ENCODE measurements at regions not wholly inside any gene's neighbourhood (a gene's known extent, or its start where the extent isn't known, plus 50 kb on each side); places are given as distances from the start of the nearest gene placed in this dataset.

GRCh38 chr6:151671195-151671594, 136.3 kb upstream of the ESR1 start:
- TF ChIP-seq EZH2phosphoT487 (IDR thresholded peaks at IDR 0.05; ENCODE audit: borderline replicate concordance, low read depth), result no peak
- no peak for TF ChIP-seq TAF1 (IDR thresholded peaks at IDR 0.05; ENCODE audit: borderline replicate concordance, low read depth, low read length)
- TF ChIP-seq CTCF (IDR thresholded peaks at IDR 0.05), result no peak
